ENCODE measurements at regions not wholly inside any gene's neighbourhood (a gene's known extent, or its start where the extent isn't known, plus 50 kb on each side); places are given as distances from the start of the nearest gene placed in this dataset.
"Not testable (repeated sequence)": the region's sequence is repeated elsewhere in the genome, so short reads cannot be mapped to it uniquely, and the experiment has no call there.

DNA sequence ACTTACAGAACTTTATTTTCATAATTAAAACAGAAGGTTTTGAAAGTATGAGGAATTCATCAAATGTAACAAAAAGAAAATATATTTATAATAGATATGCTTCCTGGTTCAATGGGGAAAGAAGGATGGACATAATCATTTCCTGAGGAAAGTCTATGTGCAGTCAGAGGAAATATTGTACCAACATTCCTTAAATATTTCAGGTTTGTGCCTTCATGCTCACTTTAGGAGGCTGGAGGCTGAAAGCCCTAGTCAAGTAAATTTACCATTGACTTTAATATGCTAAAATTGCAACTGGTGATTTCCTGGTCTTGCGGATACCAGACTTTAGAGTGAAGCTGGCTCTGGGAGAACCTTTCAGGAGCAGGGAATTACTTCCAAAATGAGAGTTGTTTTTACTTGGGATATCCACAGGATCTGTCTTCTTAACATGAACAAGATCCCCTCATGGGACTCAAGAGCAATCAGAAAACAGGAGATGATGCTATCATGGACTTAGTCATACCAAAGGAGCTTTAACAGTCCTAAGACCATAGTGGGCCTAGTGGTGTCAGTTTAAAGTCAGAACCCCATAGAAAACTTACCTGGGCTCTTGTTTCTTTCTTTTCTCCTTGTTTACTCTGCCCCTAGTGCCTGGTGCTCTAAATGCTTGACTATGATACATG lies 762.8 kb upstream of the GRAMD2B start:
- no peak for DNase-seq

DNA sequence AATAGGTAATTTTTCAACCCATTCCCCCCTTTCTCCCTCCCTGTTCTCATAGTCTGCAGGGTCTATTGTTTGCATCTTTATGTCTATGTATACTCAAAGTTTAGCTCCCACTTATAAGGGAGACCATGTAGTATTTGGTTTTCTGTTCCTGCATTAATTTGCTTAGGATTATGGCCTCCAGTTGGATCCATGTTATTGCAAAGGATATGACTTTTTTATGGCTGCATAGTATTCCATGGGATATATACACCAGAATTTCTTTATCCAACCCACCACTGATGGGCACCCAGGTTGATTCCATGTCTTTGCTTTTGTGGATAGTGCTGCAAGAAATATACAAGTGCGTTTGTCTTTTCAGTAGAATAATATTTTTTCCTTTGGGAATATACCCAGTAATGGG lies 761.6 kb upstream of the GRAMD2B start:
- DNase-seq = no peak

DNA sequence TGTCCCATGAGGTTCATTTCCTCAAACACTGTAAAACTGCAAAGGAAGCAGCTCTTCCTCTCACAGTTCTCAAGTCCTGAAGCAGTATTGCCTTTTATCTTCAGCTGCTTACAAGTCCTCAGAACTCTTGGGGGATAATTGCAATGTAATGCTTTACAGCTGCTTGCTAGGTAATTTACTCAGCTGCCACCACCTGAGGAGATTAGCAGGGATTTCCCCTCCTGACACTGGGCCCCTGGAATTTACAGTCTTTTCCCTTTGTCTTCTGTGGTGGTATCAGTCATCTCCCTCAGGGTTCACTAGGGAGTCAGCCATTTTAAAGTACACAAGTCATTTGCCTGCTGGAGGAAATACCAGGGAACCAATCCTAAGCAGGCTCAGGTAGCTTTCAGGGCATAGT lies 754.3 kb upstream of the GRAMD2B start:
- DNase-seq = no peak

DNA sequence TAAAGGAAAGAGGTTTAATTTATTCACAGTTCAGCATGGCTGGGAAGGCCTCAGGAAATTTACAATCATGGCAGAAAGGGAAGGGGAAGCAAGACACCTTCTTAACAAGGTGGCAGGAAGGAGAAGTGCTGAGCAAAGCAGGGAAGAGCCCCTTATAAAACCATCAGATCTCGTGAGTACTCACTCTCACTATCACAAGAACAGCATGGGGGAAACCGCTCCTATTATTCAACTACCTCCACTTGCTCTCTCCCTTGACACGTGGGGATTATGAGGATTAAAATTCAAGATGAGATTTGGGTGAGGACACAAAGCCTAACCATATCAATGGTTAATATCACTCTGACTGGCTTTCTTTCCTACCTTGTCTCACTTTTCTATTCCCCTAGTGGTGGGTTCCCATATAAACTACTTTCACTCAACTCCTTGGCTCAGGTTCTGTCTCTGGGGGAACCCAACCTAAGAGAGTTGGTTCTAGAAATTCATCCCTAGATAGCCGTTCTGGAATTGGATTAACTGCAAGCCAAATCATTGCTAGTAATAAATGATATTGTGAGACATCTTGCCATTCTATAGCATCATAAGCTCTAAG lies 749.8 kb upstream of the GRAMD2B start:
- no peak for DNase-seq

DNA sequence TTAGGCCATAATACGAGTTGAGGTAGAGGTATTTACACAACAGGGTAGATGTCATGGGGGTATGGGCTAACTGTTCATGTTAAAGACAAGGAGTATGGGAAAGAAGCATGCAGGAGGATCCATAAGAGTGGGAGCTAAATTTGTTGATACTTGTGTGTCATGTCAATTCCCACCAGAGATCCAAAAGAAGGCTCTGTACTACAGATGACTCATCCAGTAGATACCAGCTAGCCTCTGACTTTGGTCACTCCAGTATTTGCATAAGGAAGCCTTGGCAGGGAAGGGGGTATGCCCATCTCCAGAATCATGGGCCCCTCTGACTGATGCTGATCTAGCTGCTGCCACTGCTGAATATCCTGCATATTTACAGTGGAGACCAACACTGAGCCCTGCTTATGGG lies 743.7 kb upstream of the GRAMD2B start:
- no peak for DNase-seq

DNA sequence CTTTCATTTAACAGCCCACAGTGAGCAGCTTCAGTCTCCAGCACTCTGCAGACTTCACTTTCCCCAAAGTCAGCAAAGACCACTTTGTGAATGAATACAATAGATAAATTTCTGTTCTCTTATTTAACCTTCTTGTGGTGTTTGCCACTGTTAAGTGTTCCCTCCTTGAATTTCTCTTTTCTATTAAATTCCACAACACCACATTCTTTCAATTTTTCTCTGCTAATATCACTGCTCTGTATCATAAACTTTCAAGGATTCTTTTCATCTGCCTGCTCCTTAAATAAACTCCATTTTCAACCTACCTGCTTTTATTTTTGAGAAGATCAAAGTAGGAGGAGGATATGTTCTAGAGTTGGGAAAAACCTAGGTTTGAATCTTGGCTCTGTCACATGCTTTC lies 739.5 kb upstream of the GRAMD2B start:
- DNase-seq = no peak

DNA sequence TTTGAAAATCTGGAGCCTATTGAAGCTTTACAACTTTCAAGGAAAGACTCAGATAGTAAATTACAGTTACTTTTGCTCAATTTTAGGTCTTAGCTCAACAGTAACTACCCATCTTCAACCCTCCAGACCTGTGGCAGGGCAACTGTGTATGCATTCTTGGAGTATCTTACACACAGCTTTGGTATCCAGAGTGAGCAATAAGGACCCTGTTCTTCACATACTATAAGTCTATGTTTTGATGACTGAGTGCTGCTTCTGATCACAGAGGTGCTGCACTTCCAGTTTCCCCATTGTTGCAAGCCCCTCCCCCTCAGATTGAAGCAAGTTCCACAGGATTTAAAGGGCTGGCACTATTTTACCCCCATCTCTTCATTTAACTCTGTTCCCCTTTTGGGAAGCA lies 737.4 kb upstream of the GRAMD2B start:
- no peak for DNase-seq

DNA sequence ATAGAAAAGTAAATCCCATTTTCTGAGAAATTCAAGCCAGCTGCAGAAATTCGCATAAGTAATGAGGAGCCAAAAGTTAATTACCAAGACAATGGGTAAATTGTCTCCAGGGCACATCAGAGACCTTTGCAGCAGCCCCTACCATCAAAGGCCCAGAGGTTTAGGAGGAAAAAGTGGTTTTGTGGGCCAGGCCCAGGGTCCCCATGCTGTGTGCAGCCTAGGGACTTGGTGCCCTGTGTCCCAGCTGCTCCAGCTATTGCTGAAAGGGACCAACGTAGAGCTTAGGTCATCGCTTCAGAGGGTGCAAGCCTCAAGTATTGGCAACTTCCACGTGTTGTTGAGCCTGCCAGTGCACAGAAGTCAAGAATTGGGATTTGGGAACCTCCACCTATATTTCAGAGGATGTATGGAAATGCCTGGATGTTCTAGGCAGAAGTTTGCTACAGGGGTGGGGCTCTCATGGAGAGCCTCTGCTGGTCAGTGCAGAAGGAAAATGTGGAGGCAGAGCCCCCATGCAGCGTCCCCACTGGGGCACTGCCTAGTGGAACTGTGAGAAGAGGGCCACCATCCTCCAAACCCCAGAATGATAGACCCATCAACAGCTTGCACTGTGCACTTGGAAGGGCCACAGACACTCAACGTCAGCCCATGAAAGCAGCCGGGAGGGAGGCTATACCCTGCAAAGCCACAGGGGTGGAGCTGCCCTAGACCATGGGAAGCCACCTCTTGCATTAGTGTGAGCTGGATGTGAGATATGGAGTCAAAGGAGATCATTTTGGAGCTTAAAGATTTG lies 731.3 kb upstream of the GRAMD2B start:
- DNase-seq = not testable (repeated sequence)

DNA sequence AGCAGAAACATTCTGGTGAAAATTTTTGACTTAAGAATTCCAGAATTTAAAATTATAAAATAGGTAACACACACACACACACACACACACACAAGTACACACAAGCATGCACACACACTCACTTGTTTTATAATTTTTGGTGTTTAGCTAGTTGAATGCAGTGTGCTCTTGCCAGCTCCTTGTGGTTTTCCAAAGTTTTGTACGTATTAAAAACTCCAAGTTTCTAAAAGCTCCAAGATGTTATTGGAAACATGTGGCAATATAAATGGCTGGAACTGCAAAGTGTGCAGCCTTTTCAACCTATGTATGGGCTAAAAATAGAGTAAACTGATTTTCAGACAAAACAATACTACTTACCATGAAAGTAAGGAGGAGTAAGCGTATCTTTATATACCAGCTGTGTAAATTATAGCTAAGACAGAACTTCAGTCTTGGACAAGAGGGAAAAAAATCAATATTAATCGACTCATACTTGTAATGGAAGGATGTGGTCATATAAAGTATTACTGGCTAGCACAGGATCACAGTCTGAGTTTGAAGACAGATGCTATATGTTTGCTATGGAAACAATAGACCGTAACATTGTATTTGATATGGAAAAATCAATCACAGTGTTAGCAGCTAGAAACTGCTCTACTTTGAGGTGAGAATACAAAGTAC lies 727.1 kb upstream of the GRAMD2B start:
- DNase-seq = no peak

DNA sequence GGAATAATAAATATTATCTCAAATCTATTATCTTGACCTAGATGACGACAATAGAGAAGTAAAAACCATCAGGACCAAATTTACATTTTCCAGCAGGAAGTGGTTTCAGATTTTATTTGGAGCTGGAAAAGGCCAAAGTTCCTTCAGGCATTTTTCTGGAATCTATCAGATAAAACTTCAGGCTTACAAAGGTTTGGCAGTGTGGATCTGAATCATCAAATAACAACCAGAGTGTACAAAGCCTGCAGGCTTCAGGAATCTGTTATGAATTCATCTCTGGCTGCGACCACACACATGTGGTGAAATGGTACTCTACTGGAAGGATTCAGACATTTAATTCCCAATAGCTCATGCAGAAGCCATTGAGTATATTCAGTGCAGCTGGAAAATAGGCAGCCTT lies 726.4 kb upstream of the GRAMD2B start:
- no peak for DNase-seq

DNA sequence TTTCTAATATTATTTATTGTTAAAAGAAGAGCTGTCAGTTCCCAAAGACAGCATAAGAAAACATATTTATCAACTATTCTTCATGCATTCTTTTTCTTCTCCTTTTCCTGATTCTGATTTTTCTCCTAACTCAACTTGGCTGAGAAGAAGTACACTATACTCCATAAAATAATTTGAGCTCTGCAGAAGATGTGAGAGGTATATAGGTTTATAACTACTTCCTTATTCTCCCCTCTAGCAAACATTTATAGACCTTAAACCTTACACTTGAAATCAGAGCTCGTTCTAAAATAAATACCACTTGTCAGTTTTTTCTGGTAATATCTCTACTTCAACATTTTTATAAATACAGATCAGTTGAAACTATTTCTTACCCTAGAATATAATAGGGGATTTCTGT lies 724.8 kb upstream of the GRAMD2B start:
- no peak for DNase-seq

DNA sequence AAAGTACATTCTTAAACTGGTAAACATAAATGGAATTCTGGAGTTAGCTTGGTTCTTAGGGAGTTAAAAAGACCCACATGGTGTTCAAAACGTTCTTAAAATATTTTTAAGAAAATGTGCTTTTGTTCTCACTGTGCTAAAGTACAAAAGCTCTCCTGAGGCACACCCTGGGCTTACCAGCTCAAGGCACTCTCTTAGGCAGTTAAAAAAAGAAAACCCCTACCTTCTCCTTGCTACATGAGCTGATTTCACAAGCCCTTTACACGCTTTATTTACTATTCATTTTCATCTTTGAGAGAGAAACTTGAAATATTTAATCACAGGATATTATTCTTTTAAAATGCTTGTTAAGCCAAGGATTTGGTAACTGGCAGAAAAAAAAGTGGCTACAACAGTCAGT lies 723.3 kb upstream of the GRAMD2B start:
- no peak for DNase-seq

DNA sequence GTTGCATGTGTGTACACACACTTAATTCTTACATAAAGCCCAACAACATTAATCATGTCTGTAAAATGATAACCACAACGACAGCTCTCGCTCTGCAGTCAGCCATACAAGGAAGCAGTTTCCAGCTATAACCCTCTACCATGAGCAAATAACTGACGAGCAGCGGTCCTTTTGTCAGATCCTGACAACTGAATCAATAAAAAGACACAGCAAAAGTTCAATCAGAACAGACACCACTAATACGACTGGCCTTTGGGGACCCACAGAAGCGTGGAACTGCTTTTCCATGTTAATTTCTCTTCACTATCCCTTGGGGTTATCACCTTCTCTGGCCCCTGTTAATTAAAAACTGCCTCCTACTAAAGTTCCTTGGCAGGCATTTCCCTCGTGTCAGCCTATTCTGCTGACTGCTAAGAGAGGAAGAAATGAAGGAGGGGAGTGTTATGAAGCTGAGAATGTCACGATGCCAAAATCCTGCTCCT lies 722.8 kb upstream of the GRAMD2B start:
- DNase-seq = no peak

DNA sequence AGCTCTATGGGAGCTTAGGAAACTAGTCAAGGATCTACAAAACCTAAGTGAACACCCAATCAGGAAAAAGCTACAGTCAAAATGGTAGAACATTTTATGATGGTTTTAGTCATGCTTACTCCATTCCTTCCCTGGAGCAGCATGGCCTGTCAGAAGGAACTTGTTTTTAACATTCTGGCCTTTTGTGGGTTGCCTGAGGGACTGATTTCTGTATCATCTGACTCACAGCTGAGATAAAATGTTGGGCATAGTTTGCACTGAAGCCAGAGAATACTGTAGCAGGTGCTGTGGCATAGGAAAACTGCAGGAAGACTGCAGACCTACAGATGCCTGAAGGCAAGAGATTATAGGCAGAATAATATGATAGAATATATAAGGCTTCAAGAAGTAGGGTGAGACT lies 719.6 kb upstream of the GRAMD2B start:
- no peak for DNase-seq

DNA sequence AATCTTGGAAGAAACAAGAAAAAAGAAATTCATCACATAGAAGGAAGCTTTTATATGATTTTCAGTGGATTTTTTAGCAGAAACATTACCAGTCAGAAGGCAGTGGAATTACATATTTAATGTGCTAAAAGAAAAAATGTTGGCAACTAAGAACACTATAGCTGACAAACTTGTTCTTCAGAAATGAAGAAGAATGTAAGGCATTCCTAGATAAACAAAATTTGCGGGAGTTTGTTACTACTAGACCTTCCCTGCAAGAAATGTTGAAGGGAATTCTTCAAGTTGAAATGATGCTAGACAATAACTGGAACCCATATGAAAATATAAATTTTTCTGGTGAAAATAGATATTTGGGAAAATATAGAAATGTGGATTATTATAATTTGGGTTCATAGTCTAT lies 718.3 kb upstream of the GRAMD2B start:
- no peak for DNase-seq

DNA sequence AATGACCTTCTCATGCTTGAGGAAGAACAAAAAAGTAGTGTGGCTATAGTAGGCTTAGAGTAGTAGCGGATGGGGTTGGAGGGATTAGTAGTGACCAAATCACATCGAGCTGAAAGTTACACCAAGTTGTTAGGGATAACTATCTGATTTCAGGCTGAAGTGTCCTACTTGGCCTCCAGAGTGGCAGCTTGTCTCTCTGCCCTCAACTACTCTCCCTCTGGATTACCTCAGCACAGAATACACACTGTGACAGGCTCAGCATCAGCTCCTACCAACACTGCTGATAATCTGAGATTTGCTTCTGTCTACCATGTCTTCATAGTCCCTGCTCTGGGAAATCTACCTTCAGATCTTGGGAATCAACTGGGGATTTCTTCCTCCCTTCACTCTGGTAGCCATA lies 714.6 kb upstream of the GRAMD2B start:
- no peak for DNase-seq

DNA sequence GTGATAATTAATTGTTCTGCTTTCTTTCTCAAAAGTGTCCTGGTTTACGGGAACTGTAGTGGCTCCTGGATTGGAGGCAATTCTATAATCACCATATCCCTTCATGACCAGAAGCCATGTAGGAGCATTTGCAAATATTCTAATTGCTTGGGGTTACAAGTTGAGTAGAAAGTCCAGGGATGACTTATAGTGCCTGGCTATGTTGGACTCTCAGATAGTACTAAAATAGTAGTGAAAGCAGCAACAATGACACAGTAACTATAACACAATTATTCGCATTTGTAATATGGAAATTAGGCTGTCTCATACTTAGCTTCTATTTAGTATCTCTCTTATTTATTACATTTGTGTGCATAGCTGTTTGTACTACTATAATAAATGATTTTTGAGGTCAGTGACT lies 712.5 kb upstream of the GRAMD2B start:
- DNase-seq = no peak

DNA sequence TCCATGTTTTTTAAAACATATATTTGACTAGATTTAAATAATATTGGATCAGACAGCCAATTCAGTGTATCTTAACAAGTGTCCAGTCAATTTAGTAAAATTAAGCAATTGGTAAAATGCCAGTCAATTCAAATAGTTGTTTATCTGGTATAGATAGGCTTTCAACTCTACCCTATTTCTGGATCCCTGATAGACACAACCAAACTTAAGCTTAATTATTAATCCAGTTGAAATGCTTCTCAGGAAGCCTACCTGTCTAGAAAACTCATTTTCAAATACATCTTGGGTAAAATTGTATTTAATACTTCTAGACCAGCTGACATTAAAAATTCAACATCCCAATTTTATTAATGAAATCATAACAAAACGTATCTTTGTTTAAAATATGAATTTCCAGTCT lies 710.8 kb upstream of the GRAMD2B start:
- DNase-seq = no peak

DNA sequence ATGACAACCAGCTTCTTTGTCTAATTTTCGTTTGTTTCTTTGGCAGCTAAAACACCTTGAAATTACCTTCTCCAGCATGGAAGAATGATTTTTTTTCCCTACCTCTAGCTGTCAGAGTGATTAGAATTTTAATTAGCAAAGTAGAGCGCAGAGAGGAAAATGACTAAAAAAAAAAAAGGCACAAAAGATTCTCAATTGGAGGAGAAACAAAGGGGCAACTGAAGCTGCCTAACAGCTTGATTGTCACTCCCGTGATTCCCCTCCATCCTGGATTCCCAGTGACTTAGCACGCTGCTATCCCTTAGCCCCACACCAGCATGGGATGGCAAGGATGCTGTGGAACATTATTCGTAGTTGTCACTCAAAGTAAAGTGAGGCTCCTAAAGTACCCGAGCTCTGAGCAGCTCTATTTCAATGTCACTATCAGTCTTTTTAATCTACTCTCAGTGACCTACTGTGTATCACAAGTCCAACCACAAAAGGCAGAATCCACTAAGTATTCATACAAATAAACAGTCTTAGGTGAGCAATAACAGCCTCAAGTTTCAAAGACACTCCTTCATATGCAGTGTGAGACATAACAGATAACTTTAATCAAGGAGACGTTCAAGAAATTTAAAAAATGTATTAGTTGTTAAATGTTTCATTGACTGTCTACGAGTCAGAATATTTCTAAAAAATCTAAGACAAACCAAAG lies 710.0 kb upstream of the GRAMD2B start:
- DNase-seq = no peak

DNA sequence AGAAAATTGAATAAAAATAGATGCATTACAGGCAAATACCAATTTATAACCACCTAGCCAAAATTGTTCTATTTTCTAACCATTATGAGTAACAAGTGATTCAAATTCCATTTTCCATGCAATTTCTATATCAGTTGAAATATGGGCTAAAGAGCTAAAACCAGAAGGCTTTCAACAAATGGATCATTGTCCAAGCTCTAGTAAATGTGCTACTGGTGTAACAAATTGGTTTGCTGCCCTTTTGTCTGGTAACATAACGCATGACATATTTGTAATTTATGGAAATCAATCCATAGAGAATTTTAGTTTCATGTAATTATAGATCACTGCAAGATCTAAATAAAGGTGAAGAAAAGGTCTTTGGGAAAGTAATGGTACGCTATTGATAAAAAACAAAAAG lies 708.0 kb upstream of the GRAMD2B start:
- no peak for DNase-seq

DNA sequence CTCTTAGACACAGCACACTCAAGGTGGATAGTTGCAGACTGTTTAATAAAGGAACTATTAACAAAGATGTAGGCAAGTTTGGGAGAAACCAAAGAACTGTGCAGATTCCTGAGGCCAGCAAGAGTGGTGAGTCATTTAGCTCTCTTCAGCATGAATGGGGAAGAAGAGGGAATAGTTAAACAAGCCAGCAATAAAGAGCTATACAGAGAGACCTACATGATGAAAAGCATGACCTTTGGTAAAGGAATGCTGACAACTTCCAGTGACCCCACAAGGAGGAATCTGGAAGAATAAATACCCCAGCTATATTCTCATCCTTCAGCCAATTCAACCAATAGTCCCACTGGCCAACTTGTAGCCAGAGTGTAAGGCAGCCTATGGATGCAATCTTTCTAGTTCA lies 706.0 kb upstream of the GRAMD2B start:
- DNase-seq = no peak

DNA sequence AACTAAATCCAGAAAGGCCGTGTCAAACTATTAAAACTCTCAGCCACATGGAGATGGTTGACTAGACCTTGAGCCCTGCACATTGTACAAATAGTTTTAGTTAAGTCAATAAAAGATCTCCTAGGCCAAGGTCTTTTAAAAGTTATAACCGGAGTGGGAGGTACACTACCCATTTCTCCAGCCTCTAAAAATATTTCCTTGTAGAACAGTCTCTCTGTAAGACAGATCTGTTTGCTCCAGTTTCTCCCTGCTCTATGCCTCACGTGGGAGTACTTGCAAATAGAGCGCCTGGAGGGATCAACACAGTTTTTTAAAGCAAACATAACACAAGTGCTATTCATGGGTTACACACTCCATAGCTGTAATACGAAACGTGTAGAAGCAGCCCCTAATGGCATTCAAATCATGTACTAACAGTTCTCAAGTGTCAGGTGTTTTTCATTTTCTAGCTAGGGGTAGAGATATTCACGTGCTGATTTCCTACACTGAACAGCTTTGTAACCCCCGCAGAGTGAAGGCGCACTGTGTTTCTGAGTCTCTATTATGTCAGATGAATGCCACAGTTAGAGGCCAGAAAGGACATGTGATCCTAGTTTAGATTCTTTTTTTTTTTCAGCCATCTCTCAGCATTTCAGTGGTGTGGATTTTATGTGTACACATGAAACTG lies 703.4 kb upstream of the GRAMD2B start:
- DNase-seq = no peak

DNA sequence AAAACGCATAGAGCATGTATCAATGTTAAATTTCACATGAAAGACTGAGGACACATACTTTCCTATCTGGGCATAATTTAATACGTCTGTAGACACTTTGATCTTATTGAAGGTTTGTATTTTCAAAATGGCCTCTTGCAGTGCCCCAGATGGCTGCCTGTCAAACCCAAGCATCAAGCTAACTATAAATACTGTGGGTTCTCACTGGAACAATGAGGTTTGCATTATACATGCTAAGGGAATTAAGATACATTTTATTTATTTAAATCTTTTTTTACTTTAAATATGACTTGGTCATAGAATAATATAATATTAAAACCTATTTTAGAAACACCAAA lies 702.9 kb upstream of the GRAMD2B start:
- DNase-seq = no peak

Data from CD4-positive, alpha-beta T cell treated with Interleukin-17A for 4 hours (primary cell).